Stimulated activated naive B cell treated with anti-CD40 and anti-IgM and Interleukin-4, amounts not matched to agents 10 μg/mL and 1 μg/mL and 100 μg/mL, for 72 hours (primary cell): ENCODE measurements at regions not wholly inside any gene's neighbourhood (a gene's known extent, or its start where the extent isn't known, plus 50 kb on each side); places are given as distances from the start of the nearest gene placed in this dataset.
"Not testable (repeated sequence)": the region's sequence is repeated elsewhere in the genome, so short reads cannot be mapped to it uniquely, and the experiment has no call there.

Experiments used
- ATAC-seq, 2 donors: fragments of 150-1000 bp; cut with Tn5 transposase; replicated peaks; 2 replicates each; pipeline ENCODE4 v1.10.0; 2021; ENCODE audit warnings: moderate library complexity in 1 of 2
- DNase-seq: peaks from one replicate; pipeline ENCODE4 v3.0.0; 2021
- H3K27ac Mint-ChIP-seq: one replicate; pipeline ENCODE4 v1.8.0; 2022; ENCODE audit warnings: mild to moderate bottlenecking, mixed read lengths
- H3K27me3 Mint-ChIP-seq, 2 donors: one replicate each; pipeline ENCODE4 v1.8.0; 2022; ENCODE audit warnings: mixed read lengths in 2 of 2
- H3K36me3 Mint-ChIP-seq, 2 donors: one replicate each; pipeline ENCODE4 v1.8.0; 2022; ENCODE audit warnings: mixed read lengths in 2 of 2, mild to moderate bottlenecking in 1 of 2
- H3K4me1 Mint-ChIP-seq, 2 donors: one replicate each; pipeline ENCODE4 v1.8.0; 2022; ENCODE audit warnings: mixed read lengths in 2 of 2, mild to moderate bottlenecking in 1 of 2
- H3K4me3 Mint-ChIP-seq, 2 donors: one replicate each; pipeline ENCODE4 v1.8.0; 2022; ENCODE audit warnings: mild to moderate bottlenecking in 2 of 2, mixed read lengths in 2 of 2, moderate library complexity in 1 of 2
- H3K9me3 Mint-ChIP-seq, 2 donors: one replicate each; pipeline ENCODE4 v1.8.0; 2022; ENCODE audit warnings: mixed read lengths in 2 of 2, mild to moderate bottlenecking in 1 of 2

GRCh38 chr13:30520571-30520970 is 54.8 kb upstream of the HMGB1 start:
- Mint-ChIP-seq H3K4me3 (no peak overlapping the region), H3K4me1 (no peaks in the 10 kb centered on the region), H3K9me3 (peaks cover 0 to 2% of the 10 kb centered on the region in 2 donors), H3K27me3 (no peaks in the 10 kb centered on the region), H3K36me3 (no peaks in the 10 kb centered on the region), H3K27ac (no peak overlapping the region)
- no peak for DNase-seq
- no peak for ATAC-seq

GRCh38 chr13:30523211-30523610 is 57.5 kb upstream of the HMGB1 start:
- H3K27ac Mint-ChIP-seq: no peak overlapping the region
- H3K4me1 Mint-ChIP-seq: no peaks in the 10 kb centered on the region
- no peaks in the 10 kb centered on the region for H3K36me3 Mint-ChIP-seq
- no peak for DNase-seq
- H3K27me3 Mint-ChIP-seq: no peaks in the 10 kb centered on the region
- H3K4me3 Mint-ChIP-seq: no peak overlapping the region
- H3K9me3 Mint-ChIP-seq: peaks cover 0 to 2% of the 10 kb centered on the region in 2 donors
- no peak for ATAC-seq

- H3K4me1 Mint-ChIP-seq, H3K27ac Mint-ChIP-seq, H3K4me3 Mint-ChIP-seq, H3K27me3 Mint-ChIP-seq, ATAC-seq, H3K36me3 Mint-ChIP-seq, DNase-seq, H3K9me3 Mint-ChIP-seq: not testable (repeated sequence)
These were observed 58.1 kb upstream of the HMGB1 start for GRCh38 chr13:30523817-30524216.

- not testable (repeated sequence) for H3K4me1 Mint-ChIP-seq, H3K36me3 Mint-ChIP-seq, DNase-seq, H3K27ac Mint-ChIP-seq, H3K9me3 Mint-ChIP-seq, H3K27me3 Mint-ChIP-seq, ATAC-seq, H3K4me3 Mint-ChIP-seq
These were observed 59.5 kb upstream of the HMGB1 start for GRCh38 chr13:30525212-30525611.

GRCh38 chr13:30526612-30527495 is 61.1 kb upstream of the HMGB1 start:
- Mint-ChIP-seq H3K27ac (no peak overlapping the region), H3K27me3 (no peaks in the 10 kb centered on the region), H3K4me1 (peaks cover 0 to 7% of the 10 kb centered on the region in 2 donors), H3K9me3 (peaks cover 0 to 2% of the 10 kb centered on the region in 2 donors), H3K36me3 (no peaks in the 10 kb centered on the region), H3K4me3 (no peak overlapping the region)
- DNase-seq (no peak), ATAC-seq (no peak)

- H3K27me3 Mint-ChIP-seq: no peaks in the 10 kb centered on the region
- ATAC-seq: peak; percentile 98 to 99
These were observed 63.5 kb upstream of the HMGB1 start for GRCh38 chr13:30529085-30529834.

GRCh38 chr13:30535046-30535445 is 69.3 kb upstream of the HMGB1 start:
- no peaks in the 10 kb centered on the region for H3K4me1 Mint-ChIP-seq
- no peak overlapping the region for H3K27ac Mint-ChIP-seq
- DNase-seq: no peak
- no peaks in the 10 kb centered on the region for H3K9me3 Mint-ChIP-seq
- no peak for ATAC-seq
- no peaks in the 10 kb centered on the region for H3K36me3 Mint-ChIP-seq
- H3K27me3 Mint-ChIP-seq: no peaks in the 10 kb centered on the region
- no peak overlapping the region for H3K4me3 Mint-ChIP-seq

More at GRCh38 chr13:30529085-30529834, 63.5 kb upstream of the HMGB1 start:
- DNase-seq: peak; percentile 13
- Mint-ChIP-seq H3K9me3 (no peaks in the 10 kb centered on the region), H3K4me3 (no peak overlapping the region), H3K27ac (no peak overlapping the region), H3K4me1 (peaks cover 0 to 7% of the 10 kb centered on the region in 2 donors), H3K36me3 (no peaks in the 10 kb centered on the region)

- Mint-ChIP-seq H3K27ac (no peak overlapping the region), H3K4me3 (no peak overlapping the region), H3K4me1 (peaks cover 0 to 5% of the 10 kb centered on the region in 2 donors), H3K27me3 (peaks cover 0 to 6% of the 10 kb centered on the region in 2 donors), H3K9me3 (peaks cover 0 to 2% of the 10 kb centered on the region in 2 donors), H3K36me3 (peaks cover 8 to 11% of the 10 kb centered on the region in 2 donors)
- no peak for ATAC-seq
- DNase-seq: no peak
These were observed 72.4 kb upstream of the USPL1 start for GRCh38 chr13:30545320-30545719.

- not testable (repeated sequence) for H3K27me3 Mint-ChIP-seq, H3K4me1 Mint-ChIP-seq, H3K36me3 Mint-ChIP-seq, H3K4me3 Mint-ChIP-seq, H3K9me3 Mint-ChIP-seq
- peak; percentile 63 to 68 for ATAC-seq
- peak; percentile 24 for DNase-seq
- H3K27ac Mint-ChIP-seq: peak overlapping the region; percentile 51
These were observed 69.7 kb upstream of the USPL1 start for GRCh38 chr13:30548046-30548445.

- Mint-ChIP-seq H3K4me3 (no peak overlapping the region), H3K9me3 (peaks cover 0 to 2% of the 10 kb centered on the region in 2 donors), H3K4me1 (no peaks in the 10 kb centered on the region), H3K27me3 (no peaks in the 10 kb centered on the region), H3K36me3 (peaks cover 6 to 7% of the 10 kb centered on the region in 2 donors), H3K27ac (no peak overlapping the region)
- DNase-seq: no peak
- ATAC-seq: peak; percentile 76 to 85
These were observed 66.5 kb upstream of the USPL1 start for GRCh38 chr13:30551189-30551588.

- DNase-seq: no peak
- Mint-ChIP-seq H3K27ac (no peak overlapping the region), H3K36me3 (peaks cover 6 to 7% of the 10 kb centered on the region in 2 donors), H3K9me3 (peaks cover 0 to 2% of the 10 kb centered on the region in 2 donors), H3K4me3 (no peak overlapping the region), H3K27me3 (no peaks in the 10 kb centered on the region), H3K4me1 (no peaks in the 10 kb centered on the region)
- no peak for ATAC-seq
These were observed 65.2 kb upstream of the USPL1 start for GRCh38 chr13:30552567-30552966.

GRCh38 chr13:30559274-30559673 is 58.4 kb upstream of the USPL1 start:
- Mint-ChIP-seq H3K27me3 (no peaks in the 10 kb centered on the region), H3K36me3 (peaks cover 5 to 7% of the 10 kb centered on the region in 2 donors), H3K4me1 (no peaks in the 10 kb centered on the region), H3K4me3 (no peak overlapping the region), H3K9me3 (no peaks in the 10 kb centered on the region), H3K27ac (no peak overlapping the region)
- DNase-seq (no peak), ATAC-seq (no peak)

GRCh38 chr13:30560212-30560611 is 57.5 kb upstream of the USPL1 start:
- H3K36me3 Mint-ChIP-seq: peaks cover 0 to 3% of the 10 kb centered on the region in 2 donors
- no peak overlapping the region for H3K27ac Mint-ChIP-seq
- peaks cover 0 to 2% of the 10 kb centered on the region in 2 donors for H3K4me1 Mint-ChIP-seq
- DNase-seq (no peak), ATAC-seq (no peak)
- H3K27me3 Mint-ChIP-seq: no peaks in the 10 kb centered on the region
- no peak overlapping the region for H3K4me3 Mint-ChIP-seq
- no peaks in the 10 kb centered on the region for H3K9me3 Mint-ChIP-seq

- Mint-ChIP-seq H3K9me3 (no peaks in the 10 kb centered on the region), H3K27ac (no peak overlapping the region), H3K4me1 (peaks cover 0 to 3% of the 10 kb centered on the region in 2 donors), H3K4me3 (no peak overlapping the region), H3K27me3 (no peaks in the 10 kb centered on the region), H3K36me3 (peaks cover 0 to 3% of the 10 kb centered on the region in 2 donors)
- no peak for DNase-seq
- no peak for ATAC-seq
These were observed 56.2 kb upstream of the USPL1 start for GRCh38 chr13:30561511-30561910.

GRCh38 chr13:30564489-30564888 is 53.2 kb upstream of the USPL1 start:
- ATAC-seq (no peak), DNase-seq (no peak)
- H3K27ac Mint-ChIP-seq: no peak overlapping the region
- peaks cover 1 to 4% of the 10 kb centered on the region in 2 donors for H3K4me1 Mint-ChIP-seq
- H3K4me3 Mint-ChIP-seq: no peak overlapping the region
- H3K9me3 Mint-ChIP-seq: no peaks in the 10 kb centered on the region
- H3K36me3 Mint-ChIP-seq: peaks cover 0 to 3% of the 10 kb centered on the region in 2 donors
- H3K27me3 Mint-ChIP-seq: no peaks in the 10 kb centered on the region
